HG03066 (cell line): ENCODE measurements at regions not wholly inside any gene's neighbourhood (a gene's known extent, or its start where the extent isn't known, plus 50 kb on each side); places are given as distances from the start of the nearest gene placed in this dataset.

ENCODE experiments used
- ATAC-seq: cut with Tn5 transposase; IDR thresholded peaks from one replicate; pipeline ENCODE4 v1.9.1; 2021; ENCODE audit warnings: low read depth; ENCODE audit not compliant: unreplicated experiment

GRCh38 chr20:40547483-40548091 lies 141.4 kb downstream of the MAFB start:
- ATAC-seq: no peak

DNA sequence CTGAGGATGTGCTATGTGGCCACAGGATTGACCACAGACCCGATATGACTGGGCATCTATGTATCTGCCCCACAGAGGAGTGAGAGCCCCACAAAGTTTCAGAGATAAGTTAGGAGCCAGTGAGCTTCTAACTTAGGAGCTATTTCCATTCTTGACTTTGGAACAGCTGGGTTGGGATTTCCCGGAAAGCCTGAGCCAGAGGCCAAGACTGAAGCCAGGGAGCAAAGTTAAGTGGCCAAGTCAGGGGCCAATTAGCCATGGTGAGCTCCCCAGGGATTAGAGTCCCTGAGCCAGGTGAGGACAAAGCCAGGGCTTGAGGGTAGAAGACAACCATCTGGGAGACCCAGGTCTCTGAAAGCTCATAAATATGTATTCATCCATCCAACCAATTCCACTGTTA lies 143.6 kb downstream of the MAFB start:
- ATAC-seq: no peak

- ATAC-seq: no peak
These were observed 147.0 kb downstream of the MAFB start for GRCh38 chr20:40542065-40542464.

DNA sequence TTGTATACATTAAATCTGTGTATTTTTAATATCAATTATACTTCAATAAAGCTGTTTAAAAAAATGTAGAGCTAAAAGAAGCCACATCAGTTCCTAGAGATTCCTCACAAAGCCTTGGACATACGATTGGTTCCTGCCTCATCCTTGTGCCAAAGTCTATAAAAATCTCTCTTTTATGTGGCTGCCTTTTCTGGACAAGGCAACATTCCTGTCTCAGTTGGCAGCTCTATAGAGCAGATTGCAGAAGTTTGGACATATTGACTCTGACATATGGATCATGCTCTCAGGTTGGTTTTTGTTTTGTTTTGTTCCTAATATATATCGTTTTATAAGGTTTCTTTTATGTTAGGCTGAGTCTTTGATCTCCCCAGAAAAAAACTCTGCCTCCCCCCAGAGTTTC lies 148.9 kb downstream of the MAFB start:
- ATAC-seq: no peak

- ATAC-seq: no peak
These were observed 150.9 kb downstream of the MAFB start for GRCh38 chr20:40538131-40538530.

DNA sequence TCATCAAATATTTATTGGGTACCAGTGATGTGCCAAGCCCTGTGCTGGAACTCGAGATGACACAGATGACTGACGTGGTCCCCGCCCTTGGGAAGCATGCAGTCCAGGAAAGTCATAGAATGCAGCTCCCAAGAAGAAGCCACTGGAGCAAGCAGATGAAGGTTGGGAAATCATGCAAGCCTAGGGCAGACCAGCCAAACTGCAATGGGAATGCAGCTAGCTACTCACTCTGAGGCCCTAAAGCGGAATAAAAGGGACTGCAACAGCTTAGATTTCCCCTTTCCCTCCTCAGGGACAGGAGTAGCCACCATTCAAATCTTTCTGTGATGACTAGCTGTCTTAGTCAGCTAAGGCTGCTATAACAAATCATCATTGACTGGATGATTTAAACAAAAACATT lies 152.2 kb downstream of the MAFB start:
- ATAC-seq: no peak

DNA sequence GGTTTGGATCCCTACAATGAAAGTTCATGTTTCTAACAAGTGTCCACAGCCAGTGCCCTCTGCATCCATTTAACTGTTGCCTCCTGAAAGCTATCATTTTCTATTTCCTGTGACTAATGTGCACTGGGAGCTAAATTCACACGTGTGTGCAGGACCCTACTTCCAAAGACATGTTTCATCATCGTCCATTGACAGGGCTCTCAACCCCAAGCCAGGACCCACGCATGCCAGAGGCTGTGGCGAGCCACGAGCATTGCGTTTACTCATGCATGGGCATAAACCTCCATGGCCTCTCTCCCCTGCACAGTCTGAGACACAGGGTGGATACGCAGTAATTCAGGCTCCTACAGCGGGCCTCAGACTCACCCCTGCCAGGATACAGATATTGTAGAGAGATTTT lies 153.2 kb downstream of the MAFB start:
- no peak for ATAC-seq

DNA sequence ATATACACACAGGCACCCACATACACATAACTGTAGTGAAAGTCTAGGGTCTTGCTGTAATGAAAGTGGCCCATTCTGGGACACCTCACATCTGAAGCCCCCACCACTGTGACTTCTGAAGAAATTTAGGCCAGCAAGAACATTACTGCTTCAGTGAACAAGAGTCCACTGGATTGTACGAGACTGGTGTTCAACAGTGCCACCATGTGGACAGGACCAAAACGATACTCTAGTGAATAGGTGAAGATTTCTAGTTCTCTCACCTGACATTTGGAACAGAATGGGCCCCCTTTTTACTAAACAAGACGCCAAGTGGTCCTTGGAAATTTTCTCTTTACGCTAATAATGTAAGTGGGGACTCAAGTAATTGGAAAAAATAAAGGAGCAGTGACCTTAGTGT lies 156.9 kb downstream of the MAFB start:
- no peak for ATAC-seq

- ATAC-seq: no peak
These were observed 163.7 kb downstream of the MAFB start for GRCh38 chr20:40525351-40525750.

- no peak for ATAC-seq
These were observed 165.0 kb downstream of the MAFB start for GRCh38 chr20:40524071-40524470.

DNA sequence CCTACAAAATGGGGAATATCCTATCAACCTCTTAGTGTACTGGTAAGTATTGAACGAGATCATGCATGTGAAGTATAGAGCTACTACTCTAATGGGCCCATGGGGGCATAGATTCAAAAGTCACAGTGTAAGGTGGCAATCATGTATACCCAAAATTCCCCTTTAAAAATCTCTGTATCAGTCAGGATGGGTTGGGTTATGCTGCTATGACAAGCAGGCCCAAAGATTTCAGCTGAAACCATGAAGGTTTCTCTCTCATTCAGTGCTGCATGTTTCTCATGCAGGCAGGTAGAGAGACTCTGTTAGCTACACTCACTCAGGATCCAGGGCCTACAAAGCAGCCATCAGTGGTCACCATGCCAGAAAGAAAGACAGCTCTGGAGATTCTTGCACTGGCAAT lies 166.6 kb downstream of the MAFB start:
- ATAC-seq: no peak

DNA sequence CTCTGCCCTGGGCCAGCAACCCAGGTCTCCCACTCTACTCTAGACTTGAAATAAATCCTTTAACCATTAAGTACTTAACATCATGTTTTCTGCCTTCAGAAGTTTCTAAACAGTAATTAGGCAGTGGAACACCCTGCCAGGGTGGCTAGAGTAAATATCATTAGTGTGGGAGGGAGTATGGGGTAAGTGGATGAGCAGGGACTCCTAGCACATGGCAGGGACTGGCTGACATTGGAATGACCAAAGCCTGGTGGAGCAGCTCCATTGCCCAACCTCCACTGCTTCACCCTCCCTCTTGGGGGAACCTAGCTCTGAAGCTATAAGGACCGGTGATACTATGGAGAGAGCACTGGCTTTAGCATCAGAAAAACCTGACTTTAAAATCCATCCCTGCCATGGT lies 167.1 kb downstream of the MAFB start:
- no peak for ATAC-seq

DNA sequence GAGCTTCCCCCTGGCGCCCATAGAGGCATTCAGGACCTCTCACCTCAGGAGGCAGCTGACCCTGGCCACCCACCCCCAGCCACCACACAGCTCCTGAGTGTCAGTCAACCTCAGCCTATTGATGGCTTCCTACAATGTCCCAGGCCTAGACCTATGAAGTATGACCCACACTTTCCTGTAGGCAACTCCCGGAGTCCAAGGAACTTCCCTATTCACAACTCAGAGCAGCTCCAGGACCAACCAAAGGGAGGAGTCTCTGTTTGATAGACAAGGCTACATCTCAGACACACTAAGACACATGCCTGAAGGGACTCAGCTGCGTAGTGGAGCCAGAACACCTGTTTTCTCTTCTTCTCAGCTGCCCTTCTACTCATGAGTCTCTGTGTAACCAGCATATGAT lies 169.1 kb downstream of the MAFB start:
- ATAC-seq: no peak

DNA sequence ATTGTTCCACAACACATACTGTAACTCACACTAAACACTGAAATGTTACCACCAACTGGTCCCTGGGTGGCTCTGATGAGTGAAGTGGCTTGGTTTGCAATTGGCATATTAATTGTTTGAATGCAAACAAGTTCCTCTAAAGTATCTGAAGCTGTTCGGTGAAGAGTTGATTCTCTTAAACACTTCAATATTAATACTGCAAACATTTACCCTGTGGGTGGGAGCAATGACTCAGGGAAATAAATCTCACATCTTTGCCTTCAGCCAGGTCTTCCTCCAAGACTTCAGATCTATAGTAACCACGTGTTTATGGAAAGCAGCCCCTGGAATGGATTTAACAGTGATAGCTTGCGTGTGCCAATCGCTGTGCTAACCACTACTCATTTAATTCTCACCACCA lies 176.0 kb downstream of the MAFB start:
- no peak for ATAC-seq

DNA sequence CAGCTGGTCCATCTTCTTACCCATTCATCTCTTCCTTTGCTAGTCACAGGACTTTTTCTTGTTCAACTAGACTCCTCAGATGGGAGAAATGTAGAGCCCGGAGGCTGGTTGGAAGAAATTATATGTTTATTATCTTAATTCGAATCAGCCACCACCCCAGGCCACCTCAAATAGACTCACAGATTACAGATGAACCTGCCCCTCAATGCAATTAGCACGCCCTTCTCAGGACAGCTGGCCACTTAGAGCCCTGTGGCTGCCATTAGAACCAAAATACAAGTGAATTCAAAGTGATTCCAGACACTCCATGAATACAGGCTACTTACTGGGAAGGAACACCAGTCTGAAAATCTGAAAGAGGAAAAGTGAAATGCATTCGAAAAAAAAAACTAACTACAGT lies 176.4 kb downstream of the MAFB start:
- ATAC-seq: no peak

DNA sequence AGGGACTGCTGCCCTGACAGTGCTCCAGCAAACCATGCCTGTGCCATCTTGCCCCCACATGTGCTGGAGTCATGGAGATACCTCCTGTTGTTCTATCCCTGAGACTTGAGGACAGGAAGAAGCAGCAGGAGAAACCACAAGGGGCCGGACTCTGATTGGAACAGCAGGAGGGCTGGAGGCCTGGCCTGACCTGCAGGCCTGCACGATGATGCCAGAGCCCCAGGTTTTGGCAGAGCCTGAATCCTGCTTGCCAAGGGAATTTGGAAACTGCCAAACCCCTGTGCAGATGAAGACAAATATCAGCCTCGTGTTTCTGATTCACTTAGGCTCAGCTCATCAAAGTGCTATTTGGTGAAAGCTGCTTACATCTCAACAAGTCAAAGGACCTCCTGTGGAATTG lies 177.6 kb downstream of the MAFB start:
- ATAC-seq: no peak

GRCh38 chr20:40510622-40511021 lies 178.4 kb downstream of the MAFB start:
- no peak for ATAC-seq

DNA sequence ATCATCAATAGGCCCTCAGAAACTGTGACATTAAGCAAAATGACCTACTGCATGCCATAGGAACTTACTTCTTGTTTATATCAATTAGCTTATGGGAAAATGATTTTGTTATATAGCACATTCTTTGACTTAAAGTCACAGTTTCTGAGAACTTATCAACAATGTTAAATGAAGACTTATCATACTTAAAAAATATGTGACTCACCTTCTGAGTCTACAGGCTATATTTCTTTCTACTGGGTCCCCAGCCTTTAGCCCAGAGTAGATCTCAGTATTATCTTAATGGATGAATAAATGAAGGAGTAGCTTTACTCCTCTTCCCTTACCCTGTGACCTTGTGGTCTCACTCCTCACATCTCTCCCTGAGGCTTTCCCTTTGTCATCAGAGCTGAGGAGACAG lies 180.2 kb downstream of the MAFB start:
- ATAC-seq: no peak

- ATAC-seq: no peak
These were observed 182.5 kb downstream of the MAFB start for GRCh38 chr20:40506537-40506939.

DNA sequence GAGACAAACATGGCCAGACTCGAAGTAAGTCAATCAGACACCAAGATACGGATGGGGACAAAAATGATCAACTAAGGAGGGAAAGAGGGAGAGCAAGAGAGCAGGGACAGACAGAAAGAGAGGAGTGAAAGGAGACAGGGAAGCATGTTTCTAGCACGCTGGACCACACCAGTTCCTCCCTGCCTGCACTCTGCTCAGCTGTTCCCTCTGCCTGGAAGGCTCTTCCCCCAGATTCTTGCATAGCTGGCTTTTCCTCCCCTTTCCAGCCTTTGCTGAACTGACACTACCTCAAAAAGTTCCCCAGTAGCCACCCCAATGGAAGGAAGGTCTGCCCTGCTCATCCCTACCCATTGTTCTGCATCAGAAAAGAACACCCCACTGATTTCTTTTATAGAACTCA lies 185.9 kb downstream of the MAFB start:
- ATAC-seq: no peak

DNA sequence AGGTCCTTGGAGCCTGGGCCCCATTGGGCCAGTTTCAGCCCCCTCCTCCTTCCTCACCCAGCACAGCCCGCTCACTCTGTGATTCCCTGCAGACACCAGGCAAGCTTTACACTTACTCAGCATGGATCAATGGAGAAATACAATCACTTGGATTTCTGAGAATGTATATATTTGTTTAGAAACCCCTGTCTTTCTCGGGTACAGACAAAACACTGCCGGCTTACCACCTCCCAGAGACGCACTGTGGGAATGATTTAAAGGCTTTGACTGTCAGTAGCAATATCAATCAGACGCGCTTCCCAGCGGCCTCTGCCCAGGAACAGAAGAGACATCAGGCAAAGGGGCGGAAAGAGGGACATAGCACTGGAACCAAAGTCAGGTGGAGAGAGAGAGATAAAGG lies 186.5 kb downstream of the MAFB start:
- ATAC-seq: no peak

DNA sequence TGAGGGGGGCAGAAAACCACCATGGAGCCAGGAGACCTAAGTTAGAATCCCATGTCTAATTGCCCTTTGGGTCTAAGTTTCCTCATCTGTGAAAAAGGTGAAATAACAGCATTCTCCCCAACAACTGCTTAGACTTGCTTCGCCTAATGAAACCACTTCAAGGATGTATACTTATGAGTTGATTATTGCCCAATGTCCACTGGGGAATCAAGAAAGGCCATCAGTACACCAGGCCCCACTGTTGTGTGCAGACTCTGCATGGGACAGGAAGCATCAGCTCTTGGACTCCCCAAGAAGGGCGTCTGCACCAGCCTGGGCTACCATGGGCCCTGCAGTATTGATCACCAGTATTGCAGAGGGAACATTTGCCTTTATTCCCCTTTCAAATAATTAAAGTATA lies 189.6 kb downstream of the MAFB start:
- ATAC-seq: no peak
